OCI-LY3 (cell line): ENCODE measurements at regions not wholly inside any gene's neighbourhood (a gene's known extent, or its start where the extent isn't known, plus 50 kb on each side); places are given as distances from the start of the nearest gene placed in this dataset.

Source experiments
- CTCF ChIP-seq: fragments of 200-600, 300-600 bp; sonication (generic); IDR thresholded peaks from 2 replicates; pipeline ENCODE4 v1.5.1; 2014; ENCODE audit warnings: antibody characterized with exemption, low read length, low read depth
- EZH2phosphoT487 ChIP-seq: fragments of 200-600 bp; shearing (Covaris generic); IDR thresholded peaks from 2 replicates; pipeline ENCODE4 v1.6.1; 2018; ENCODE audit warnings: antibody characterized with exemption, mixed run types, low read depth

- TF ChIP-seq CTCF (no peak), EZH2phosphoT487 (no peak)
These were observed 254.0 kb downstream of the CD83 start for GRCh38 chr6:14371530-14371929.
